Activated B cell treated with CpG ODN at 0.5 μM for 24 hours (primary cell): ENCODE measurements at regions not wholly inside any gene's neighbourhood (a gene's known extent, or its start where the extent isn't known, plus 50 kb on each side); places are given as distances from the start of the nearest gene placed in this dataset.

ENCODE experiments used
- ATAC-seq: fragments of 200-7000 bp; cut with Tn5 transposase; one replicate; pipeline ENCODE4 v1.10.0; 2021; ENCODE audit warnings: low read depth, mild to moderate bottlenecking, moderate library complexity
- CTCF ChIA-PET: fragments of 350-600 bp; sonication (Branson Sonifier 250); formaldehyde crosslinking; loops from one replicate; lab custom pipeline; 2021; ENCODE audit warnings: antibody characterized with exemption; lab: Charles Lee
- POLR2A ChIA-PET: fragments of 350-600 bp; sonication (Branson Sonifier 250); formaldehyde crosslinking; loops from one replicate; lab custom pipeline; 2021; ENCODE audit warnings: antibody characterized with exemption; lab: Charles Lee
- DNase-seq: peaks from one replicate; pipeline ENCODE4 v3.0.0; 2022
- H3K27ac Mint-ChIP-seq: one replicate; pipeline ENCODE4 v1.8.0; 2020; ENCODE audit warnings: mixed read lengths
- H3K27me3 Mint-ChIP-seq: one replicate; pipeline ENCODE4 v1.8.0; 2021; ENCODE audit warnings: mixed read lengths
- H3K36me3 Mint-ChIP-seq: one replicate; pipeline ENCODE4 v1.8.0; 2021; ENCODE audit warnings: low read depth, mixed read lengths
- H3K4me1 Mint-ChIP-seq: one replicate; pipeline ENCODE4 v1.8.0; 2021; ENCODE audit warnings: mixed read lengths
- H3K4me3 Mint-ChIP-seq: one replicate; pipeline ENCODE4 v1.8.0; 2020; ENCODE audit warnings: mild to moderate bottlenecking, mixed read lengths
- H3K9me3 Mint-ChIP-seq: one replicate; pipeline ENCODE4 v1.8.0; 2020; ENCODE audit warnings: mixed read lengths
- CTCF ChIP-seq: fragments of 200-600 bp; IDR thresholded peaks from one replicate; pipeline ENCODE4 v1.8.0; 2022; ENCODE audit warnings: antibody characterized with exemption, mild to moderate bottlenecking
- intact Hi-C: fragments of 100-400 bp; cut with micrococcal nuclease; formaldehyde crosslinking; loops from one replicate; pipeline ENCODE4 v1.15.1; 2024

GRCh38 chr2:109736177-109736827 is 57.8 kb upstream of the RGPD5 start:
- H3K36me3 Mint-ChIP-seq, result no peaks in the 10 kb centered on the region
- ATAC-seq (no peak), DNase-seq (no peak)
- H3K4me1 Mint-ChIP-seq, result no peaks in the 10 kb centered on the region
- peaks cover 11% of the 10 kb centered on the region for H3K27me3 Mint-ChIP-seq
- H3K4me3 Mint-ChIP-seq, result no peak overlapping the region
- ChIA-PET CTCF (no interaction called here), POLR2A (no interaction called here)
- no peak for TF ChIP-seq CTCF
- no peak overlapping the region for H3K27ac Mint-ChIP-seq
- intact Hi-C loops, result no loop called here
- no peaks in the 10 kb centered on the region for H3K9me3 Mint-ChIP-seq
